K562 (cell line): ENCODE measurements at regions not wholly inside any gene's neighbourhood (a gene's known extent, or its start where the extent isn't known, plus 50 kb on each side); places are given as distances from the start of the nearest gene placed in this dataset.

Experiments used
- ATAC-seq: fragments of 200-7000 bp; cut with Tn5 transposase; 3 replicates; pipeline ENCODE4 v1.9.1; 2020; ENCODE audit warnings: moderate library complexity
- BruUV-seq: library from RNA; stranded (reverse); fragments of 400-500 nt; replicated peaks from 2 replicates; lab custom pipeline; 2021; lab: Mats Ljungman, UMichigan
- CTCF ChIA-PET: fragments of 300-600 bp; formaldehyde crosslinking; extraction: SDS; loops from one replicate; lab custom pipeline; 2021; ENCODE audit warnings: low intra/inter-chr PET ratio; lab: Yijun Ruan, JAX
- POLR2A ChIA-PET: fragments of 300-600, 350-650 bp; sonication (Branson Sonifier 250); formaldehyde crosslinking; extraction: SDS; loops from one replicate; lab custom pipeline; 2021; ENCODE audit warnings: antibody characterized with exemption, inconsistent platforms; lab: Yijun Ruan, JAX
- DNase-seq, 4 experiments: peaks; one replicate each; pipeline versions ENCODE4 v3.0.0 to v3.0.0-alpha.2; 2011 to 2018; ENCODE audit warnings: low spot score in 3 of 4, mixed read lengths in 3 of 4; ENCODE audit errors: extremely low read depth in 1 of 4
- FAIRE-seq: peaks from 2 replicates; lab custom pipeline; 2011; peaks lifted over from hg19 to GRCh38; lab: Jason Lieb, UNC
- H2AFZ ChIP-seq: 2 replicates; pipeline ENCODE4 v1.6.0; 2011; ENCODE audit warnings: low read depth, low read length, control low read depth, inconsistent platforms
- H3K27ac ChIP-seq: fragments of 200-600 bp; 3 replicates; pipeline ENCODE4 v1.8.0; 2011; ENCODE audit warnings: low read depth, mild to moderate bottlenecking, control low read depth, inconsistent platforms, low read length, moderate library complexity, mixed read lengths; ENCODE audit errors: extremely low read depth
- H3K27me3 ChIP-seq, 2 experiments: fragments of 300-600 bp in 1 of 2; 2 replicates in 1 of 2; 3 replicates in 1 of 2; pipeline versions ENCODE4 v1.6.0 to v1.8.0; 2011; ENCODE audit warnings: inconsistent platforms in 2 of 2, low read length in 2 of 2, mild to moderate bottlenecking in 1 of 2, mixed read lengths in 1 of 2, moderate library complexity in 1 of 2; ENCODE audit not compliant: control insufficient read depth in 2 of 2, insufficient read depth in 2 of 2
- H3K36me3 ChIP-seq: fragments of 300-600 bp; 3 replicates; pipeline ENCODE4 v1.8.0; 2011; ENCODE audit warnings: mild to moderate bottlenecking, low read length, inconsistent platforms; ENCODE audit not compliant: control insufficient read depth, insufficient read depth
- H3K4me1 ChIP-seq, 2 experiments: fragments of 200-600 bp in 1 of 2; replicated peaks in 1 of 2; 2 replicates in 1 of 2; 3 replicates in 1 of 2; pipeline versions ENCODE4 v1.5.1 to v1.8.0; 2011; ENCODE audit warnings: inconsistent platforms in 2 of 2, low read length in 2 of 2, mild to moderate bottlenecking in 1 of 2, mixed read lengths in 1 of 2, moderate library complexity in 1 of 2; ENCODE audit not compliant: control insufficient read depth in 2 of 2, insufficient read depth in 2 of 2
- H3K4me2 ChIP-seq: 2 replicates; pipeline ENCODE4 v1.6.1; 2011; ENCODE audit warnings: low read length, control low read depth, inconsistent platforms, mixed read lengths; ENCODE audit not compliant: insufficient read depth
- H3K4me3 ChIP-seq: fragments of 200-600 bp; sonication (generic), shearing (Covaris generic); 2 replicates; pipeline ENCODE4 v1.5.1; 2016; ENCODE audit warnings: control low read depth, inconsistent platforms
- H3K79me2 ChIP-seq: fragments of 200-600 bp; 3 replicates; pipeline ENCODE4 v1.8.0; 2011; ENCODE audit warnings: low read length, inconsistent platforms; ENCODE audit not compliant: control insufficient read depth, insufficient read depth
- H3K9ac ChIP-seq, 2 experiments: 2 replicates each; pipeline versions ENCODE4 v1.6.0 to v1.6.1; 2011; ENCODE audit warnings: low read depth in 2 of 2, low read length in 2 of 2, control low read depth in 1 of 2, inconsistent platforms in 1 of 2, mild to moderate bottlenecking in 1 of 2, mixed read lengths in 1 of 2; ENCODE audit not compliant: insufficient read depth in 1 of 2
- H3K9me1 ChIP-seq: one replicate; pipeline ENCODE4 v1.6.0; 2011; ENCODE audit warnings: inconsistent platforms, mild to moderate bottlenecking, low read length, moderate library complexity; ENCODE audit not compliant: control insufficient read depth, insufficient read depth
- H3K9me3 ChIP-seq: replicated peaks from 2 replicates; pipeline ENCODE4 v1.5.1; 2011; ENCODE audit warnings: low read depth, low read length, inconsistent platforms; ENCODE audit not compliant: control insufficient read depth, insufficient read depth
- H4K20me1 ChIP-seq: replicated peaks from 2 replicates; pipeline ENCODE4 v1.6.1; 2011; ENCODE audit warnings: low read length, inconsistent platforms, mixed read lengths; ENCODE audit not compliant: control insufficient read depth, insufficient read depth
- CUX1 ChIP-seq: fragments of 200-800 bp; sonication (Bioruptor generic); IDR thresholded peaks from 2 replicates; pipeline ENCODE4 v1.6.1; 2016; ENCODE audit warnings: missing genetic modification characterization, missing compliant biosample characterization
- FOXJ3 ChIP-seq: sonication (generic); formaldehyde crosslinking; IDR thresholded peaks from 2 replicates; pipeline ENCODE4 v1.4.0; 2020; ENCODE audit warnings: mild to moderate bottlenecking, missing genetic modification reagents
- FOXK1 ChIP-seq: sonication (generic); formaldehyde crosslinking; IDR thresholded peaks from 2 replicates; pipeline ENCODE4 v1.8.0; 2022; ENCODE audit warnings: missing genetic modification reagents, mild to moderate bottlenecking, borderline replicate concordance
- KDM5B ChIP-seq: fragments of 200-600 bp; sonication (generic); IDR thresholded peaks from 2 replicates; pipeline ENCODE4 v1.6.1; 2012; ENCODE audit warnings: low read depth, mild to moderate bottlenecking, moderate library complexity, low read length, control low read depth, inconsistent platforms; ENCODE audit not compliant: insufficient replicate concordance
- MITF ChIP-seq: IDR thresholded peaks from 2 replicates; pipeline ENCODE4 v1.6.1; 2014; ENCODE audit warnings: antibody characterized with exemption
- NEUROD1 ChIP-seq: fragments of 150-350 bp; IDR thresholded peaks from 2 replicates; pipeline ENCODE4 v1.6.1; 2014; ENCODE audit warnings: borderline replicate concordance, low read length, low read depth; ENCODE audit not compliant: partially characterized antibody
- PTTG1 ChIP-seq: fragments of 450-650 bp; IDR thresholded peaks from 2 replicates; pipeline ENCODE4 v1.6.1; 2016; ENCODE audit warnings: low read depth, mild to moderate bottlenecking, missing genetic modification characterization, missing compliant biosample characterization
- RFX5 ChIP-seq: IDR thresholded peaks from 2 replicates; pipeline ENCODE4 v1.6.1; 2011; ENCODE audit warnings: low read depth, mild to moderate bottlenecking, improper control_type of control experiment, low read length
- TRIM24 ChIP-seq, 2 experiments: fragments of 450-650 bp; IDR thresholded peaks; 2 replicates each; pipeline ENCODE4 v1.6.1; 2016
- ZFP36 ChIP-seq: fragments of 150-350 bp; IDR thresholded peaks from 2 replicates; pipeline ENCODE4 v1.6.1; 2018; ENCODE audit warnings: low read length, low read depth; ENCODE audit not compliant: partially characterized antibody
- ZNF583 ChIP-seq: fragments of 250-450 bp; sonication (Bioruptor Pico); IDR thresholded peaks from 2 replicates; pipeline ENCODE4 v1.4.0; 2020
- WGBS: fragments of 100-300 bp; shearing (Covaris generic); methylation state at CpG from one replicate; pipeline ENCODE4 v1.1.6; 2016; ENCODE audit warnings: low coverage, mixed read lengths; ENCODE audit not compliant: insufficient coverage; ENCODE audit errors: missing lambda C conversion rate; 5-methylcytosine and 5-hydroxymethylcytosine counted together
- in situ Hi-C: fragments of 300-500 bp; cut with MboI; formaldehyde crosslinking; loops from 4 replicates; pipeline ENCODE4 v1.15.0; 2018; ENCODE audit warnings: inconsistent platforms, mixed read lengths
- intact Hi-C: fragments of 100-400 bp; cut with micrococcal nuclease; formaldehyde crosslinking; loops from 2 replicates; pipeline ENCODE4 v1.14.2; 2022
- TF ChIP-seq, protein P1 (sequence below): sonication (generic); formaldehyde crosslinking; IDR thresholded peaks from 2 replicates; pipeline ENCODE4 v1.8.0; 2022; ENCODE audit warnings: mild to moderate bottlenecking, missing genetic modification reagents

- no TSS peak for BruUV-seq
- ATAC-seq: no peak
Observed at GRCh38 chr13:75995966-75996365, 359.8 kb downstream of the LMO7 start.

More at GRCh38 chr13:75995966-75996365, 359.8 kb downstream of the LMO7 start:
- intact Hi-C loops (no loop called here), in situ Hi-C loops (no loop called here)
- Histone ChIP-seq H4K20me1 (no peaks in the 10 kb centered on the region), H3K9ac (no peak overlapping the region), H3K36me3 (no peaks in the 10 kb centered on the region), H3K9me3 (0 out of 2 replicates have a peak, but pooled peaks cover 1% of the 10 kb centered on the region), H3K9me1 (no peaks in the 10 kb centered on the region), H3K27me3 (no peaks in the 10 kb centered on the region), H3K4me2 (no peak overlapping the region), H2AFZ (no peak overlapping the region), H3K79me2 (no peaks in the 10 kb centered on the region), H3K27ac (no peak overlapping the region), H3K4me3 (no peak overlapping the region), H3K4me1 (no peaks in the 10 kb centered on the region)
- DNase-seq (no peak), FAIRE-seq (no peak)
- POLR2A ChIA-PET: no interaction called here
- TF ChIP-seq FOXJ3 (no peak), CUX1 (CRISPR knock-in tag) (no peak), MITF (no peak), ZFP36 (no peak), PTTG1 (tag) (no peak), FOXK1 (CRISPR knock-in tag) (no peak), RFX5 (no peak), TRIM24 (IDR thresholded peaks at IDR 0.05) (no peak), NEUROD1 (no peak), KDM5B (no peak), ZNF583 (CRISPR knock-in tag) (no peak)
- TF ChIP-seq, protein P1, sequence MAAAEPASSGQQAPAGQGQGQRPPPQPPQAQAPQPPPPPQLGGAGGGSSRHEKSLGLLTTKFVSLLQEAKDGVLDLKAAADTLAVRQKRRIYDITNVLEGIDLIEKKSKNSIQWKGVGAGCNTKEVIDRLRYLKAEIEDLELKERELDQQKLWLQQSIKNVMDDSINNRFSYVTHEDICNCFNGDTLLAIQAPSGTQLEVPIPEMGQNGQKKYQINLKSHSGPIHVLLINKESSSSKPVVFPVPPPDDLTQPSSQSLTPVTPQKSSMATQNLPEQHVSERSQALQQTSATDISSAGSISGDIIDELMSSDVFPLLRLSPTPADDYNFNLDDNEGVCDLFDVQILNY: no peak
- 80% methylated on average over 2 of the region's 2 CpGs for WGBS
- CTCF ChIA-PET: no interaction called here
